Thymus (tissue), 11 donors: ENCODE measurements at regions not wholly inside any gene's neighbourhood (a gene's known extent, or its start where the extent isn't known, plus 50 kb on each side); places are given as distances from the start of the nearest gene placed in this dataset.
"Not testable (repeated sequence)": the region's sequence is repeated elsewhere in the genome, so short reads cannot be mapped to it uniquely, and the experiment has no call there.

ENCODE experiments used
- DNase-seq, 9 donors: peaks; one replicate each; pipeline ENCODE4 v3.0.0-alpha.2; 2013; ENCODE audit warnings: low spot score in 9 of 9, low read depth in 6 of 9, missing footprints in 1 of 9
- H3K27ac ChIP-seq, 2 donors: one replicate each; pipeline ENCODE4 v1.5.1; 2013; ENCODE audit warnings: control low read depth in 1 of 2, low read depth in 1 of 2, low read length in 1 of 2, mild to moderate bottlenecking in 1 of 2, moderate library complexity in 1 of 2
- H3K27me3 ChIP-seq, 2 donors: one replicate each; pipeline ENCODE4 v1.5.1; 2013; ENCODE audit warnings: low read length in 1 of 2; ENCODE audit not compliant: control insufficient read depth in 2 of 2, insufficient read depth in 1 of 2
- H3K36me3 ChIP-seq, 2 donors: one replicate each; pipeline ENCODE4 v1.5.1; 2013; ENCODE audit warnings: low read length in 1 of 2, mild to moderate bottlenecking in 1 of 2, moderate library complexity in 1 of 2; ENCODE audit not compliant: control insufficient read depth in 2 of 2, insufficient read depth in 2 of 2
- H3K4me1 ChIP-seq, 2 donors: one replicate each; pipeline ENCODE4 v1.5.1; 2013; ENCODE audit warnings: low read length in 2 of 2; ENCODE audit not compliant: control insufficient read depth in 2 of 2, insufficient read depth in 2 of 2
- H3K4me3 ChIP-seq, 2 donors: one replicate each; pipeline ENCODE4 v1.5.1; 2013; ENCODE audit warnings: low read length in 2 of 2, control low read depth in 1 of 2, mild to moderate bottlenecking in 1 of 2
- H3K9me3 ChIP-seq, 2 donors: one replicate each; pipeline ENCODE4 v1.5.1; 2013; ENCODE audit warnings: low read length in 1 of 2, mild to moderate bottlenecking in 1 of 2; ENCODE audit not compliant: control insufficient read depth in 2 of 2, insufficient read depth in 1 of 2
- WGBS: extraction: QIAGEN DNeasy Blood & Tissue Kit; methylation state at CpG from one replicate; pipeline ENCODE4 v1.1.7; 2013; 5-methylcytosine and 5-hydroxymethylcytosine counted together
- donor health status: healthy.

- H3K9me3 ChIP-seq, DNase-seq, H3K36me3 ChIP-seq, H3K27ac ChIP-seq, H3K4me3 ChIP-seq, H3K4me1 ChIP-seq, H3K27me3 ChIP-seq: not testable (repeated sequence)
- WGBS, result 92% methylated on average over 1 of the region's 1 CpG
Observed at GRCh38 chr7:65069476-65069875, 63.0 kb upstream of the ERV3-1 start.

- H3K36me3 ChIP-seq, DNase-seq, H3K4me1 ChIP-seq, H3K27ac ChIP-seq, H3K9me3 ChIP-seq, H3K4me3 ChIP-seq, H3K27me3 ChIP-seq: not testable (repeated sequence)
- WGBS, result 96% methylated on average over 2 of the region's 2 CpGs
Observed at GRCh38 chr7:65062566-65062965, 56.1 kb upstream of the ERV3-1 start.

GRCh38 chr7:65059247-65059646 is 52.8 kb upstream of the ERV3-1 start:
- not testable (repeated sequence) for DNase-seq, H3K4me1 ChIP-seq, H3K27me3 ChIP-seq, H3K27ac ChIP-seq, H3K9me3 ChIP-seq, H3K36me3 ChIP-seq, H3K4me3 ChIP-seq
- WGBS, result 99% methylated on average over 1 of the region's 1 CpG
